Sigmoid colon (tissue), 6 donors: ENCODE measurements at regions not wholly inside any gene's neighbourhood (a gene's known extent, or its start where the extent isn't known, plus 50 kb on each side); places are given as distances from the start of the nearest gene placed in this dataset.

Experiments used
- DNase-seq: peaks from one replicate; pipeline ENCODE4 v3.0.0-alpha.2; 2019
- H3K27ac ChIP-seq, 4 donors: fragments of 200-600 bp; sonication (generic); one replicate each; pipeline ENCODE4 v1.5.1; 2016 to 2019; ENCODE audit warnings: mild to moderate bottlenecking in 1 of 4
- H3K27me3 ChIP-seq, 3 donors: fragments of 200-600 bp; sonication (generic); one replicate each; pipeline ENCODE4 v1.5.1; 2019; ENCODE audit warnings: mild to moderate bottlenecking in 1 of 3
- H3K36me3 ChIP-seq, 4 donors: fragments of 200-600 bp; sonication (generic); one replicate each; pipeline ENCODE4 v1.5.1; 2016 to 2019
- H3K4me1 ChIP-seq, 4 donors: fragments of 200-600 bp; sonication (generic); one replicate each; pipeline ENCODE4 v1.5.1; 2017 to 2019
- H3K4me3 ChIP-seq, 4 donors: fragments of 200-600 bp; sonication (generic); one replicate each; pipeline ENCODE4 v1.5.1; 2017 to 2019; ENCODE audit warnings: mild to moderate bottlenecking in 2 of 4, moderate library complexity in 1 of 4
- H3K9me3 ChIP-seq, 4 donors: fragments of 200-600 bp in 3 of 4; sonication (generic) in 3 of 4; one replicate each; pipeline versions ENCODE4 v1.5.1 to v1.6.1; 2013 to 2019
- EP300 ChIP-seq, 4 donors: sonication (generic); formaldehyde crosslinking; IDR thresholded peaks; one replicate each; pipeline ENCODE4 v1.6.1; 2017; ENCODE audit warnings: antibody characterized with exemption in 4 of 4
- POLR2A ChIP-seq, 2 donors: fragments of 450-650 bp; IDR thresholded peaks; one replicate each; pipeline ENCODE4 v1.6.1; 2016; ENCODE audit warnings: antibody characterized with exemption in 2 of 2, mild to moderate bottlenecking in 2 of 2, moderate library complexity in 2 of 2
- POLR2AphosphoS5 ChIP-seq, 4 donors: sonication (generic); formaldehyde crosslinking; IDR thresholded peaks; one replicate each; pipeline ENCODE4 v1.6.1; 2017; ENCODE audit warnings: antibody characterized with exemption in 4 of 4
- WGBS, 2 donors: extraction: QIAGEN DNeasy Blood & Tissue Kit; methylation state at CpG; one replicate each; pipeline ENCODE4 v1.1.7; 2013; 5-methylcytosine and 5-hydroxymethylcytosine counted together
- intact Hi-C: fragments of 100-400 bp; cut with DNase I; formaldehyde crosslinking; loops from one replicate; pipeline ENCODE4 v1.15.1; 2023
- TF ChIP-seq, protein P1 (sequence below), 4 experiments: fragments of 450-650 bp in 3 of 4; fragments of 200-600 bp in 1 of 4; IDR thresholded peaks; one replicate each; pipeline ENCODE4 v1.5.1; 2016 to 2019; ENCODE audit warnings: antibody characterized with exemption in 4 of 4, mild to moderate bottlenecking in 3 of 4, moderate library complexity in 2 of 4
- donor health status: healthy with polysubstance abuse.
- donor health status: healthy.

DNA sequence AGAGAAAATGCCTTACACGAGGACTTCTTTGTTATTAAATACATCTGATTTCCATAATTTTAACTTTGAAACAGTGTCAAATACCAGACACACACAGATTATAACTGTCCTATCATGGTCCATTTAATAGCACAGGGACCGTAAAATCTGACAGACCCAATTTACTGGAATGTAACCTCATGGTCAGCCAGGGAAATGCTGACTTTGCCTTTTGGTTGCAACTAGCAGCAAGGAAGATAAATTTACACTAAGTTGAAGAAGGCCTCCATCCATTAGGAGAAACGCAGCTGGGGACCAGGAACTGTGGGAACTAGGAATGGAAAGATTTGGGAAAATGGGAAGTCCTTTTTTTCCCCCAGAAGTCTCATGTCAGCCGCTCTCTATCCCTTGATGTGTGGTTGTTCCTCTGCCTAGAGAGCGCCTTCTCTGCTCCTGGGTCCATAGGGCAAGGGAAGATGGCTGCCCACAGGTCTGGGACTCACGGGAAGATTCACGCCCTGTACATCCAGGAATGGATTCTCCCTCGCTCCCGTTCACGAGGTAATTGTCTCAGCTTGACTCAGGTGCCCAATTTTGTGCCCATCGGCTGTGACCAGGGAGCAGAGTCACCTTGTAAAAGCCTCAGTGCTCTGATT is 74.6 kb upstream of the L3MBTL3 start:
- no peaks in the 10 kb centered on the region for H3K36me3 ChIP-seq
- DNase-seq: no peak
- H3K4me3 ChIP-seq: no peak overlapping the region
- intact Hi-C loops: no loop called here
- WGBS, 2 donors: 83 to 89% methylated on average over 11 of the region's 11 CpGs
- no peak for TF ChIP-seq POLR2AphosphoS5 (IDR thresholded peaks at IDR 0.05)
- TF ChIP-seq EP300 (IDR thresholded peaks at IDR 0.05): no peak
- TF ChIP-seq, protein P1, sequence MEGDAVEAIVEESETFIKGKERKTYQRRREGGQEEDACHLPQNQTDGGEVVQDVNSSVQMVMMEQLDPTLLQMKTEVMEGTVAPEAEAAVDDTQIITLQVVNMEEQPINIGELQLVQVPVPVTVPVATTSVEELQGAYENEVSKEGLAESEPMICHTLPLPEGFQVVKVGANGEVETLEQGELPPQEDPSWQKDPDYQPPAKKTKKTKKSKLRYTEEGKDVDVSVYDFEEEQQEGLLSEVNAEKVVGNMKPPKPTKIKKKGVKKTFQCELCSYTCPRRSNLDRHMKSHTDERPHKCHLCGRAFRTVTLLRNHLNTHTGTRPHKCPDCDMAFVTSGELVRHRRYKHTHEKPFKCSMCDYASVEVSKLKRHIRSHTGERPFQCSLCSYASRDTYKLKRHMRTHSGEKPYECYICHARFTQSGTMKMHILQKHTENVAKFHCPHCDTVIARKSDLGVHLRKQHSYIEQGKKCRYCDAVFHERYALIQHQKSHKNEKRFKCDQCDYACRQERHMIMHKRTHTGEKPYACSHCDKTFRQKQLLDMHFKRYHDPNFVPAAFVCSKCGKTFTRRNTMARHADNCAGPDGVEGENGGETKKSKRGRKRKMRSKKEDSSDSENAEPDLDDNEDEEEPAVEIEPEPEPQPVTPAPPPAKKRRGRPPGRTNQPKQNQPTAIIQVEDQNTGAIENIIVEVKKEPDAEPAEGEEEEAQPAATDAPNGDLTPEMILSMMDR (IDR thresholded peaks at IDR 0.05): no peak
- TF ChIP-seq POLR2A (IDR thresholded peaks at IDR 0.05): no peak
- no peaks in the 10 kb centered on the region for H3K9me3 ChIP-seq
- H3K4me1 ChIP-seq: no peaks in the 10 kb centered on the region
- no peak overlapping the region for H3K27ac ChIP-seq
- no peaks in the 10 kb centered on the region for H3K27me3 ChIP-seq

DNA sequence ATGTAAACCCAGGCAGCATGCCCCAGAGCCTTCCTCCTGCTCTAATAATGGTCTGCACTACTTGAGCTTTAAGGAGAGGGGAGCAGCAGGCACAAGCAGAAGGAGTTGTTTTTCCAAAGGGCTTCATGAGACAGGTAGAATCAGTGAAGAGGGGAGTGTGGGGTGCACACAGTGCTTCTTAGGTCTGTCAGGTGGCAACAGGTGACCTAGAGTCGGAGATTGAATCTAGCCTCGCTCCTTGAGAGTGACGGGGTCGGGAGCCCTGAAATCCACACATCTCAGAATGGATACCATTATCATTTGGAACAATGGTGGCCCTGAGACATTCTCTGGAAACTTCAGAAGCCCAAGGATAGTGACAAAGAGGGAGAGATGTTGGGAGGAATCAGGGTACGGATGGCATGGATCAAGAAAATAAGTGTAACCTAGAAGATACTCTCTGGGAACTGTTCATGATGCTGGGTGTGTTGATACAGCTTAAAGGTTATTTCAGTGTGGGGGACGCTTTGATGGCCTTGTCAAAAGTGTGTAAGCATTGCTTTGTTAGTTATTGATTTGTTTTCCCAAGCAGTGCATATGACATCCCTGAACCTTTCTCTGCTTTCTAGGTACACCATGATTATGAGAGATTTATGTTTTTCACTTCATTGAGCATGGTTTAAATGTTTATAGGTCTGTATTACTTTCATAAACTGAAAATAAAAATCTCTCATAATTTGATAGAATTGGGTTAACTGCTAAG is 77.8 kb upstream of the L3MBTL3 start:
- TF ChIP-seq POLR2AphosphoS5 (IDR thresholded peaks at IDR 0.05) (no peak), EP300 (IDR thresholded peaks at IDR 0.05) (no peak), POLR2A (IDR thresholded peaks at IDR 0.05) (no peak)
- TF ChIP-seq, protein P1 (IDR thresholded peaks at IDR 0.05): no peak
- H3K9me3 ChIP-seq: no peaks in the 10 kb centered on the region

DNA sequence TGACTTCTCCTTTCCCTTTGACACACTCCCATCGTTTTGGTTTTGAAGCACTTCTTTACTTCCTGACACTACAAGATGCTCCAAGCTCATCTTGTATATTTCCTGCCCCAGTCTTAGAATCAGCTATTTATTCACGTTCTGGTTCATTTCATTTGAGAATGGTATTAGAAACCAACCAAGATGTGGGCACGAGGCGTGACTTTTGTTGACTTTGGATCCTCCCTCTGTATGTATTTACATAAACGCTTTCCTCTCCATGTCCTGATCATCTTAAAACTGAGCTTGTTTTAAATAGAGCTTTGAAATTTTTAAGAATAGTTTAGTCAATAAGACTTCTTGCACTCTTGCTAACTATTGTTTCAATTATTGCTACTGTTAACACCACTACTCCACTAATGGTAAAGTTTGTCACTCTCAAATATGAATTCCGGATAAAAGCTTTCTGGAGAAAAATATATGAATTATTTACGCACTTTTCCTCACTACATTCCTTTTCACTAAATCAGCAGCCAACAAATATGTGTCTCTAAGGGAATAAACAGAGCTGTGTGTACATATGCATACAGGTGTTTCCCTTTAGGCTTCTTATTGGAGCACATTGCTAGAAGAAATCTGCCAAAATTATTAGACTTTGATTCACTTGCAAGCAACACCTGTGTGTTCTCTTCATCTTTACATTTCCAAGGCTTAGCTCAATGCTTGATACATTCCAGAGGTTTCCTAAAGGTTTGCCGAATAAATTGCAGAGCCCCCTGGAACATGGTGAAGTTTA is 77.3 kb upstream of the TMEM244 start:
- no peaks in the 10 kb centered on the region for H3K9me3 ChIP-seq
- WGBS, 2 donors: 60 to 79% methylated on average over 8 of the region's 8 CpGs
- no peak overlapping the region for H3K4me3 ChIP-seq
- H3K27me3 ChIP-seq: no peaks in the 10 kb centered on the region
- DNase-seq: no peak
- no peaks in the 10 kb centered on the region for H3K36me3 ChIP-seq
- H3K4me1 ChIP-seq: peaks cover 0 to 5% (median 0%) of the 10 kb centered on the region in 4 donors
- TF ChIP-seq, protein P1 (IDR thresholded peaks at IDR 0.05): no peak
- TF ChIP-seq EP300 (IDR thresholded peaks at IDR 0.05) (no peak), POLR2A (IDR thresholded peaks at IDR 0.05) (no peak), POLR2AphosphoS5 (IDR thresholded peaks at IDR 0.05) (no peak)
- H3K27ac ChIP-seq: no peak overlapping the region
- intact Hi-C loops: loop anchor here (10.0 kb wide), 1 partner anchor 344 kb away; no protein-coding TSS in a partner anchor

More for the DNA sequence above, 77.8 kb upstream of the L3MBTL3 start:
- Histone ChIP-seq H3K27ac (no peak overlapping the region), H3K4me3 (no peak overlapping the region), H3K27me3 (no peaks in the 10 kb centered on the region), H3K36me3 (no peaks in the 10 kb centered on the region), H3K4me1 (peaks cover 0 to 5% (median 0%) of the 10 kb centered on the region in 4 donors)
- intact Hi-C loops: no loop called here
- WGBS, 2 donors: 71 to 76% methylated on average over 6 of the region's 6 CpGs
- DNase-seq: no peak

DNA sequence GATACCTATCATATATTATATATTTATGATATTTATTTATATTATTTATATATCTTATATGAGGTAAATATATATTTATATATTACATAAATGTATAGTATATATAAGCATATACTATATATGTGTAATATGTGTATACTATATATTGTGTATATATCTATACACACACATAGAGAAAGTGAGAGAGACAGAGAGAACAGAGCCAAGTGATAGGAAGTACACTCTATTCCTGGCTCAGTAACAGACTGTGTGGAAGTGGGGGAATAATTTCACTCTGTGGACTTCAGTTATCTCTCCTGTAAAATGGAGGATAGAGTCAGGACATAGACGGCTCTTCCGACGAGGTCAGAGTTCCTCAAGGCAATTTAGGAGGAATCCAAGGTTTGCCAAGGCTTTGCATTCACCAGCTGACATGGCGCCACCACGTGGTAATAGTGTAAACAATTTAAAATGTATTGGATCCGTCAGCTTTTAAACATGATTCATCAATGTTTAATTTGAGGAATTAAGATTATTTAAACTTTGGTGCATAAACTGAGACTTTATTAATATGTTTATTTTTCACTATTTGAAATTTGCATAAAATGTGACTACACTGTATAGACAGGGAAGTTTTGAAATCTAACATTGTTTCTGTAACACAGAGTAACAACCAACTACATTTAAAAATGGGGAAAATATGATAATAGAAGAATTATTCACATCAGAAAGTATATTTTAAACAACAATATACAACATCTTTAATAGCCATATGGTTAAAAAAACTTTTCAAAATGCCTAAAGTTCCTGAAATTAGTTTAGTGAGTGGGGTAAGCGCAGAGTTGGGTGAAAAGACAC is 75.4 kb upstream of the TMEM244 start:
- no peak overlapping the region for H3K4me3 ChIP-seq
- no peak for DNase-seq
- H3K9me3 ChIP-seq: no peaks in the 10 kb centered on the region
- TF ChIP-seq EP300 (IDR thresholded peaks at IDR 0.05): no peak
- TF ChIP-seq POLR2AphosphoS5 (IDR thresholded peaks at IDR 0.05): no peak
- H3K27me3 ChIP-seq: no peaks in the 10 kb centered on the region
- no peaks in the 10 kb centered on the region for H3K36me3 ChIP-seq
- peaks cover 0 to 5% (median 0%) of the 10 kb centered on the region in 4 donors for H3K4me1 ChIP-seq
- intact Hi-C loops: loop anchor here (10.0 kb wide), 1 partner anchor 342 kb away; no protein-coding TSS in a partner anchor
- 14 to 16% methylated on average over 7 of the region's 7 CpGs for WGBS, 2 donors
- no peak overlapping the region for H3K27ac ChIP-seq
